ENCODE measurements at regions not wholly inside any gene's neighbourhood (a gene's known extent, or its start where the extent isn't known, plus 50 kb on each side); places are given as distances from the start of the nearest gene placed in this dataset.

GRCh38 chr3:32056559-32057290 lies 49.7 kb upstream of the GPD1L start:
- no peaks in the 10 kb centered on the region for H4K20me1 ChIP-seq (ENCODE audit: insufficient read depth)
- BruUV-seq (replicated peaks), result no TSS peak
- peaks cover 3% of the 10 kb centered on the region for H3K4me1 ChIP-seq (replicated peaks; ENCODE audit: insufficient read depth)
- no peak overlapping the region for H3K4me3 ChIP-seq
- H3K9me3 ChIP-seq (ENCODE audit: insufficient read depth, low read depth), result no peaks in the 10 kb centered on the region
- intact Hi-C loops (cut with micrococcal nuclease; ENCODE audit: unreplicated experiment), result no loop called here
- DNase-seq, result no peak
- H3K4me2 ChIP-seq, result no peak overlapping the region
- H3K79me2 ChIP-seq (ENCODE audit: low read depth), result no peaks in the 10 kb centered on the region
- H2AFZ ChIP-seq, result no peak overlapping the region
- no peak overlapping the region for H3K27ac ChIP-seq
- POLR2A ChIA-PET (ENCODE audit: unreplicated experiment), result interaction anchor here (0.6 kb wide), 1 partner anchor 43 kb away, joined by 5 read pairs; no protein-coding TSS in a partner anchor
- no peaks in the 10 kb centered on the region for H3K27me3 ChIP-seq (ENCODE audit: insufficient read depth, low read depth)
- H3F3A ChIP-seq (ENCODE audit: insufficient read depth, low read depth), result peaks cover 3% of the 10 kb centered on the region; the same call in 1 of the 2 replicates
- H3K36me3 ChIP-seq (ENCODE audit: low read depth), result no peaks in the 10 kb centered on the region
- TF ChIP-seq, protein P1, sequence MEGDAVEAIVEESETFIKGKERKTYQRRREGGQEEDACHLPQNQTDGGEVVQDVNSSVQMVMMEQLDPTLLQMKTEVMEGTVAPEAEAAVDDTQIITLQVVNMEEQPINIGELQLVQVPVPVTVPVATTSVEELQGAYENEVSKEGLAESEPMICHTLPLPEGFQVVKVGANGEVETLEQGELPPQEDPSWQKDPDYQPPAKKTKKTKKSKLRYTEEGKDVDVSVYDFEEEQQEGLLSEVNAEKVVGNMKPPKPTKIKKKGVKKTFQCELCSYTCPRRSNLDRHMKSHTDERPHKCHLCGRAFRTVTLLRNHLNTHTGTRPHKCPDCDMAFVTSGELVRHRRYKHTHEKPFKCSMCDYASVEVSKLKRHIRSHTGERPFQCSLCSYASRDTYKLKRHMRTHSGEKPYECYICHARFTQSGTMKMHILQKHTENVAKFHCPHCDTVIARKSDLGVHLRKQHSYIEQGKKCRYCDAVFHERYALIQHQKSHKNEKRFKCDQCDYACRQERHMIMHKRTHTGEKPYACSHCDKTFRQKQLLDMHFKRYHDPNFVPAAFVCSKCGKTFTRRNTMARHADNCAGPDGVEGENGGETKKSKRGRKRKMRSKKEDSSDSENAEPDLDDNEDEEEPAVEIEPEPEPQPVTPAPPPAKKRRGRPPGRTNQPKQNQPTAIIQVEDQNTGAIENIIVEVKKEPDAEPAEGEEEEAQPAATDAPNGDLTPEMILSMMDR (conservative IDR thresholded peaks at IDR 0.05), result no peak
- no peak for TF ChIP-seq EZH2 (IDR thresholded peaks at IDR 0.05; ENCODE audit: low read depth)
- CTCF ChIA-PET, result no interaction called here
- no peaks in the 10 kb centered on the region for H3K9me2 ChIP-seq (ENCODE audit: insufficient read depth)
